Spinal cord (tissue), 9 donors: ENCODE measurements at regions not wholly inside any gene's neighbourhood (a gene's known extent, or its start where the extent isn't known, plus 50 kb on each side); places are given as distances from the start of the nearest gene placed in this dataset.

Experiments
- DNase-seq, 6 donors: peaks; one replicate each; pipeline versions ENCODE4 v3.0.0 to v3.0.0-alpha.2; 2013 to 2015; ENCODE audit warnings: low spot score in 6 of 6, low read depth in 4 of 6
- H3K27ac ChIP-seq: one replicate; pipeline ENCODE4 v1.5.1; 2013; ENCODE audit warnings: low read depth, low read length, control low read depth
- H3K27me3 ChIP-seq: one replicate; pipeline ENCODE4 v1.6.1; 2013; ENCODE audit warnings: low read length; ENCODE audit not compliant: control insufficient read depth, insufficient read depth
- H3K36me3 ChIP-seq: one replicate; pipeline ENCODE4 v1.6.1; 2013; ENCODE audit warnings: low read length; ENCODE audit not compliant: control insufficient read depth, insufficient read depth
- H3K4me1 ChIP-seq: one replicate; pipeline ENCODE4 v1.6.1; 2013; ENCODE audit warnings: low read length; ENCODE audit not compliant: control insufficient read depth, insufficient read depth
- H3K4me3 ChIP-seq: one replicate; pipeline ENCODE4 v1.5.1; 2013; ENCODE audit warnings: low read depth, low read length, control low read depth
- H3K9me3 ChIP-seq: one replicate; pipeline ENCODE4 v1.6.1; 2013; ENCODE audit warnings: low read length; ENCODE audit not compliant: control insufficient read depth, insufficient read depth
- WGBS: methylation state at CpG from one replicate; pipeline ENCODE4 v1.1.5; 2013; ENCODE audit warnings: missing lambda C conversion rate; ENCODE audit not compliant: insufficient coverage; 5-methylcytosine and 5-hydroxymethylcytosine counted together
- donor health status: healthy.

GRCh38 chr1:38243106-38243505 lies 196.5 kb upstream of the POU3F1 start:
- Histone ChIP-seq H3K4me1 (peaks cover 20% of the 10 kb centered on the region), H3K36me3 (no peaks in the 10 kb centered on the region), H3K9me3 (no peaks in the 10 kb centered on the region), H3K27ac (no peak overlapping the region), H3K27me3 (peaks cover 9% of the 10 kb centered on the region), H3K4me3 (no peak overlapping the region)
- 71% methylated on average over 6 of the region's 6 CpGs for WGBS
- no peak for DNase-seq

- WGBS = 92% methylated on average over 3 of the region's 5 CpGs
- Histone ChIP-seq H3K27ac (no peak overlapping the region), H3K4me3 (no peak overlapping the region), H3K4me1 (peaks cover 20% of the 10 kb centered on the region), H3K9me3 (no peaks in the 10 kb centered on the region), H3K27me3 (peaks cover 4% of the 10 kb centered on the region), H3K36me3 (no peaks in the 10 kb centered on the region)
- DNase-seq = no peak
These were observed 195.9 kb upstream of the POU3F1 start for GRCh38 chr1:38242506-38242905.

GRCh38 chr1:38241594-38242334 lies 195.2 kb upstream of the POU3F1 start:
- peaks cover 4% of the 10 kb centered on the region for H3K27me3 ChIP-seq
- no peak for DNase-seq
- no peak overlapping the region for H3K27ac ChIP-seq
- 92% methylated on average over 2 of the region's 6 CpGs for WGBS
- H3K4me3 ChIP-seq = no peak overlapping the region
- no peaks in the 10 kb centered on the region for H3K36me3 ChIP-seq
- no peaks in the 10 kb centered on the region for H3K9me3 ChIP-seq
- H3K4me1 ChIP-seq = peaks cover 13% of the 10 kb centered on the region

GRCh38 chr1:38240618-38241017 lies 194.0 kb upstream of the POU3F1 start:
- no CpG with 5 or more reads among the region's 2 CpGs for WGBS
- Histone ChIP-seq H3K4me3 (no peak overlapping the region), H3K27ac (no peak overlapping the region)

GRCh38 chr1:38239258-38239835 lies 192.8 kb upstream of the POU3F1 start:
- H3K36me3 ChIP-seq = no peaks in the 10 kb centered on the region

More at GRCh38 chr1:38240618-38241017, 194.0 kb upstream of the POU3F1 start:
- Histone ChIP-seq H3K9me3 (no peaks in the 10 kb centered on the region), H3K4me1 (peaks cover 12% of the 10 kb centered on the region), H3K36me3 (no peaks in the 10 kb centered on the region), H3K27me3 (peaks cover 2% of the 10 kb centered on the region)
- DNase-seq = no peak

GRCh38 chr1:38238294-38238693 lies 191.7 kb upstream of the POU3F1 start:
- Histone ChIP-seq H3K4me1 (no peaks in the 10 kb centered on the region), H3K9me3 (no peaks in the 10 kb centered on the region), H3K4me3 (no peak overlapping the region), H3K27ac (no peak overlapping the region), H3K36me3 (no peaks in the 10 kb centered on the region), H3K27me3 (peaks cover 5% of the 10 kb centered on the region)
- 94% methylated on average over 5 of the region's 5 CpGs for WGBS
- no peak for DNase-seq

More at GRCh38 chr1:38239258-38239835, 192.8 kb upstream of the POU3F1 start:
- H3K27me3 ChIP-seq = peaks cover 3% of the 10 kb centered on the region
- no peaks in the 10 kb centered on the region for H3K9me3 ChIP-seq
- peaks cover 6% of the 10 kb centered on the region for H3K4me1 ChIP-seq
- H3K27ac ChIP-seq = no peak overlapping the region
- H3K4me3 ChIP-seq = no peak overlapping the region
- no peak for DNase-seq
- 74% methylated on average over 7 of the region's 8 CpGs for WGBS

GRCh38 chr1:38235705-38236104 lies 189.1 kb upstream of the POU3F1 start:
- no peaks in the 10 kb centered on the region for H3K4me1 ChIP-seq
- H3K9me3 ChIP-seq = peaks cover 7% of the 10 kb centered on the region
- H3K36me3 ChIP-seq = no peaks in the 10 kb centered on the region
- peaks cover 10% of the 10 kb centered on the region for H3K27me3 ChIP-seq
- DNase-seq = no peak
- H3K27ac ChIP-seq = no peak overlapping the region
- 73% methylated on average over 3 of the region's 3 CpGs for WGBS
- H3K4me3 ChIP-seq = no peak overlapping the region

GRCh38 chr1:38231941-38232340 lies 185.3 kb upstream of the POU3F1 start:
- Histone ChIP-seq H3K9me3 (peaks cover 7% of the 10 kb centered on the region), H3K27ac (no peak overlapping the region), H3K4me3 (no peak overlapping the region), H3K36me3 (no peaks in the 10 kb centered on the region), H3K27me3 (peaks cover 12% of the 10 kb centered on the region), H3K4me1 (no peaks in the 10 kb centered on the region)
- no peak for DNase-seq
- WGBS = 86% methylated on average over 1 of the region's 1 CpG

- no peak overlapping the region for H3K27ac ChIP-seq
- WGBS = 60% methylated on average over 2 of the region's 3 CpGs
- no peaks in the 10 kb centered on the region for H3K4me1 ChIP-seq
- no peaks in the 10 kb centered on the region for H3K36me3 ChIP-seq
- H3K27me3 ChIP-seq = peaks cover 7% of the 10 kb centered on the region
- H3K4me3 ChIP-seq = no peak overlapping the region
- no peak for DNase-seq
- peaks cover 7% of the 10 kb centered on the region for H3K9me3 ChIP-seq
These were observed 182.1 kb upstream of the POU3F1 start for GRCh38 chr1:38228718-38229117.

- 87% methylated on average over 3 of the region's 3 CpGs for WGBS
These were observed 179.2 kb upstream of the POU3F1 start for GRCh38 chr1:38225745-38226144.

More at GRCh38 chr1:38225745-38226144, 179.2 kb upstream of the POU3F1 start:
- H3K36me3 ChIP-seq = no peaks in the 10 kb centered on the region
- H3K27ac ChIP-seq = no peak overlapping the region
- no peak overlapping the region for H3K4me3 ChIP-seq
- DNase-seq = no peak
- H3K27me3 ChIP-seq = peaks cover 4% of the 10 kb centered on the region
- H3K4me1 ChIP-seq = no peaks in the 10 kb centered on the region
- H3K9me3 ChIP-seq = no peaks in the 10 kb centered on the region
